LNCaP clone FGC (cell line): ENCODE measurements at regions not wholly inside any gene's neighbourhood (a gene's known extent, or its start where the extent isn't known, plus 50 kb on each side); places are given as distances from the start of the nearest gene placed in this dataset.

Source experiments
- DNase-seq: peaks from one replicate; pipeline ENCODE4 v3.0.0-alpha.2; 2011; ENCODE audit warnings: low read depth
- H3K4me3 ChIP-seq: 2 replicates; pipeline ENCODE4 v1.5.1; 2011; ENCODE audit warnings: mild to moderate bottlenecking, low read depth, low read length, control low read depth
- CTCF ChIP-seq: IDR thresholded peaks from 2 replicates; pipeline ENCODE4 v1.5.1; 2012; ENCODE audit warnings: mild to moderate bottlenecking; ENCODE audit not compliant: control insufficient read depth, insufficient read depth; ENCODE audit errors: extremely low read depth

GRCh38 chr15:93366387-93367100, 277.5 kb upstream of the RGMA start:
- H3K4me3 ChIP-seq, result no peak overlapping the region
- DNase-seq, result no peak
- no peak for TF ChIP-seq CTCF

GRCh38 chr15:93362821-93363220, 273.8 kb upstream of the RGMA start:
- DNase-seq, result no peak
- H3K4me3 ChIP-seq, result no peak overlapping the region

GRCh38 chr15:93362203-93362602, 273.2 kb upstream of the RGMA start:
- no peak for DNase-seq
- H3K4me3 ChIP-seq, result no peak overlapping the region
- TF ChIP-seq CTCF, result no peak

More at GRCh38 chr15:93362821-93363220, 273.8 kb upstream of the RGMA start:
- no peak for TF ChIP-seq CTCF

DNA sequence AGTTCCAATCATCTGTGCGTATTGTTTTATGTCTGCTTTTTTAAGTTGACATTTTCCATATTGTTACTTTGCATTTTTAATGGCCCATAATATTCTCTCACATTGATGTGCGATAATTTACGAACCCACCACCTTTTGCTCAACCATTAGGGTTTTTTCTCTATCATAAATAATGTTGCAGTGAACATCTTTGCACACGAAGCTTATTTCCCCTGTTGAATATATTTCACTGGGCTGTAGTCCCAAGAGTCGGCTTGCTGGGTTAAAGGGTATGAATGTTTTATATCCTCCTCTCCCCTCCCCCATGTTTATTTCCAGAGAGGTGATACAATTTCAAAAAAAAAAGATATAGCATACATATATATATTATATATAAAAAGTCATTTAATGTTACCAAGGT, 272.7 kb upstream of the RGMA start:
- no peak for TF ChIP-seq CTCF
- no peak for DNase-seq
- no peak overlapping the region for H3K4me3 ChIP-seq

- DNase-seq, result no peak
Observed at GRCh38 chr15:93360976-93361375, 272.0 kb upstream of the RGMA start.

GRCh38 chr15:93360318-93360717, 271.3 kb upstream of the RGMA start:
- H3K4me3 ChIP-seq, result no peak overlapping the region
- no peak for TF ChIP-seq CTCF
- DNase-seq, result no peak

More at GRCh38 chr15:93360976-93361375, 272.0 kb upstream of the RGMA start:
- H3K4me3 ChIP-seq, result no peak overlapping the region
- TF ChIP-seq CTCF, result no peak
